Mesenchymal stem cell (in vitro differentiated cells and primary cell): ENCODE measurements at regions not wholly inside any gene's neighbourhood (a gene's known extent, or its start where the extent isn't known, plus 50 kb on each side); places are given as distances from the start of the nearest gene placed in this dataset.
"Not testable (repeated sequence)": the region's sequence is repeated elsewhere in the genome, so short reads cannot be mapped to it uniquely, and the experiment has no call there.

Experiments used
- DNase-seq: peaks from one replicate; pipeline ENCODE4 v3.0.0-alpha.2; 2013
- H2AFZ ChIP-seq: one replicate; pipeline ENCODE4 v1.6.1; 2013; ENCODE audit warnings: low read depth, mild to moderate bottlenecking, control low read depth, inconsistent platforms, low read length, moderate library complexity
- H2AK5ac ChIP-seq: 2 replicates; pipeline ENCODE4 v1.6.1; 2013; ENCODE audit warnings: low read length, moderate library complexity, mild to moderate bottlenecking, inconsistent platforms; ENCODE audit not compliant: severe bottlenecking
- H2BK120ac ChIP-seq: one replicate; pipeline ENCODE4 v1.6.1; 2013; ENCODE audit warnings: low read depth, mild to moderate bottlenecking, inconsistent platforms, low read length, moderate library complexity
- H2BK12ac ChIP-seq, 2 experiments: one replicate each; pipeline ENCODE4 v1.6.1; 2013; ENCODE audit warnings: inconsistent platforms in 2 of 2, low read length in 2 of 2, mild to moderate bottlenecking in 2 of 2, moderate library complexity in 2 of 2, control low read depth in 1 of 2
- H2BK15ac ChIP-seq: one replicate; pipeline ENCODE4 v1.6.1; 2013; ENCODE audit warnings: mild to moderate bottlenecking, low read depth, inconsistent platforms; ENCODE audit not compliant: poor library complexity, severe bottlenecking
- H2BK5ac ChIP-seq: 2 replicates; pipeline ENCODE4 v1.6.1; 2013; ENCODE audit warnings: low read depth, mild to moderate bottlenecking, low read length, control low read depth, inconsistent platforms; ENCODE audit not compliant: poor library complexity, severe bottlenecking
- H3K14ac ChIP-seq, 2 experiments: one replicate each; pipeline ENCODE4 v1.6.1; 2013; ENCODE audit warnings: inconsistent platforms in 2 of 2, low read length in 2 of 2, control low read depth in 1 of 2, mild to moderate bottlenecking in 1 of 2, moderate library complexity in 1 of 2
- H3K18ac ChIP-seq, 2 experiments: one replicate each; pipeline ENCODE4 v1.6.1; 2013; ENCODE audit warnings: inconsistent platforms in 2 of 2, low read length in 2 of 2, control low read depth in 1 of 2, low read depth in 1 of 2, mild to moderate bottlenecking in 1 of 2
- H3K23ac ChIP-seq, 2 experiments: one replicate each; pipeline ENCODE4 v1.6.1; 2013; ENCODE audit warnings: inconsistent platforms in 2 of 2, low read length in 2 of 2, mild to moderate bottlenecking in 2 of 2, moderate library complexity in 2 of 2, control low read depth in 1 of 2
- H3K27ac ChIP-seq: 2 replicates; pipeline ENCODE4 v1.5.1; 2013; ENCODE audit warnings: mild to moderate bottlenecking, moderate library complexity, low read length, control low read depth, inconsistent platforms; ENCODE audit not compliant: poor library complexity, severe bottlenecking
- H3K27me3 ChIP-seq, 2 experiments: 2 replicates each; pipeline versions ENCODE4 v1.6.1 to v1.7.0; 2013; ENCODE audit warnings: low read length in 2 of 2, mild to moderate bottlenecking in 2 of 2, moderate library complexity in 2 of 2, control low read depth in 1 of 2, inconsistent platforms in 1 of 2; ENCODE audit not compliant: control insufficient read depth in 1 of 2, insufficient read depth in 1 of 2
- H3K36me3 ChIP-seq, 2 experiments: 2 replicates each; pipeline versions ENCODE4 v1.6.1 to v1.7.0; 2013; ENCODE audit warnings: low read length in 2 of 2, control low read depth in 1 of 2, inconsistent platforms in 1 of 2, low read depth in 1 of 2, mild to moderate bottlenecking in 1 of 2; ENCODE audit not compliant: insufficient read depth in 2 of 2, control insufficient read depth in 1 of 2
- H3K4ac ChIP-seq, 2 experiments: one replicate each; pipeline ENCODE4 v1.6.1; 2013; ENCODE audit warnings: inconsistent platforms in 2 of 2, low read length in 2 of 2, mild to moderate bottlenecking in 2 of 2, moderate library complexity in 2 of 2, control low read depth in 1 of 2, low read depth in 1 of 2
- H3K4me1 ChIP-seq: 2 replicates; pipeline ENCODE4 v1.6.1; 2013; ENCODE audit warnings: low read depth, low read length, control low read depth; ENCODE audit not compliant: control insufficient read depth, insufficient read depth
- H3K4me2 ChIP-seq: 2 replicates; pipeline ENCODE4 v1.6.1; 2013; ENCODE audit warnings: low read length, mild to moderate bottlenecking, inconsistent platforms; ENCODE audit not compliant: poor library complexity, severe bottlenecking
- H3K4me3 ChIP-seq, 2 experiments: 2 replicates each; pipeline versions ENCODE4 v1.5.1 to v1.7.0; 2013; ENCODE audit warnings: low read length in 2 of 2, mild to moderate bottlenecking in 2 of 2, control low read depth in 1 of 2, low read depth in 1 of 2; ENCODE audit not compliant: insufficient read depth in 1 of 2
- H3K79me1 ChIP-seq: replicated peaks from 2 replicates; pipeline ENCODE4 v1.6.1; 2013; ENCODE audit warnings: mild to moderate bottlenecking, control low read depth, low read length, inconsistent platforms; ENCODE audit not compliant: poor library complexity, severe bottlenecking
- H3K9ac ChIP-seq: 2 replicates; pipeline ENCODE4 v1.7.0; 2013; ENCODE audit warnings: mild to moderate bottlenecking, low read length, moderate library complexity
- H3K9me3 ChIP-seq: 2 replicates; pipeline ENCODE4 v1.7.0; 2013; ENCODE audit warnings: mild to moderate bottlenecking, low read length; ENCODE audit not compliant: control insufficient read depth
- H4K8ac ChIP-seq: one replicate; pipeline ENCODE4 v1.6.1; 2013; ENCODE audit warnings: inconsistent platforms, mild to moderate bottlenecking, low read length, moderate library complexity
- H4K91ac ChIP-seq: one replicate; pipeline ENCODE4 v1.6.1; 2013; ENCODE audit warnings: mild to moderate bottlenecking, low read length, inconsistent platforms
- WGBS: methylation state at CpG from one replicate; pipeline ENCODE4 v1.1.7; 2013; ENCODE audit warnings: mixed read lengths; 5-methylcytosine and 5-hydroxymethylcytosine counted together

GRCh38 chr1:149301282-149301681 is 173.6 kb upstream of the NBPF19 start:
- H2BK15ac ChIP-seq, H3K27ac ChIP-seq, H3K9ac ChIP-seq, H2BK120ac ChIP-seq, H3K4me3 ChIP-seq, H3K4me2 ChIP-seq, H2BK12ac ChIP-seq, H3K18ac ChIP-seq, H4K91ac ChIP-seq, H3K4me1 ChIP-seq, H2BK5ac ChIP-seq, H3K14ac ChIP-seq, H3K4ac ChIP-seq, H3K79me1 ChIP-seq, H3K36me3 ChIP-seq, H4K8ac ChIP-seq, DNase-seq, H3K23ac ChIP-seq, H2AFZ ChIP-seq, H3K27me3 ChIP-seq, H3K9me3 ChIP-seq, H2AK5ac ChIP-seq: not testable (repeated sequence)
- no CpG with 5 or more reads among the region's 4 CpGs for WGBS

GRCh38 chr1:149304796-149305195 is 170.0 kb upstream of the NBPF19 start:
- DNase-seq, H3K79me1 ChIP-seq, H2BK15ac ChIP-seq, H2BK120ac ChIP-seq, H3K4me1 ChIP-seq, H3K4ac ChIP-seq, H3K4me3 ChIP-seq, H3K18ac ChIP-seq, H3K27ac ChIP-seq, H3K9ac ChIP-seq, H3K27me3 ChIP-seq, H3K36me3 ChIP-seq, H3K9me3 ChIP-seq, H2BK5ac ChIP-seq, H3K14ac ChIP-seq, H3K23ac ChIP-seq, H3K4me2 ChIP-seq, H2BK12ac ChIP-seq, H4K91ac ChIP-seq, H4K8ac ChIP-seq, H2AK5ac ChIP-seq, H2AFZ ChIP-seq: not testable (repeated sequence)
- WGBS, result no CpG with 5 or more reads among the region's 2 CpGs

GRCh38 chr1:149307640-149308039 is 167.2 kb upstream of the NBPF19 start:
- not testable (repeated sequence) for DNase-seq, H2BK5ac ChIP-seq, H3K9ac ChIP-seq, H2AK5ac ChIP-seq, H3K4me1 ChIP-seq, H3K79me1 ChIP-seq, H2AFZ ChIP-seq, H3K18ac ChIP-seq, H3K27ac ChIP-seq, H3K9me3 ChIP-seq, H2BK15ac ChIP-seq, H4K8ac ChIP-seq, H3K36me3 ChIP-seq, H3K4ac ChIP-seq, H2BK120ac ChIP-seq, H3K4me2 ChIP-seq, H3K27me3 ChIP-seq, H2BK12ac ChIP-seq, H4K91ac ChIP-seq, H3K14ac ChIP-seq, H3K23ac ChIP-seq, H3K4me3 ChIP-seq
- no CpG with 5 or more reads among the region's 8 CpGs for WGBS

- H3K9ac ChIP-seq, H2BK15ac ChIP-seq, H3K27me3 ChIP-seq, H2BK120ac ChIP-seq, H3K14ac ChIP-seq, H4K8ac ChIP-seq, H3K23ac ChIP-seq, H2AK5ac ChIP-seq, DNase-seq, H2BK12ac ChIP-seq, H3K18ac ChIP-seq, H3K4me1 ChIP-seq, H3K79me1 ChIP-seq, H2BK5ac ChIP-seq, H3K36me3 ChIP-seq, H3K4ac ChIP-seq, H2AFZ ChIP-seq, H3K27ac ChIP-seq, H3K9me3 ChIP-seq, H3K4me3 ChIP-seq, H3K4me2 ChIP-seq, H4K91ac ChIP-seq: not testable (repeated sequence)
- no CpG with 5 or more reads among the region's 2 CpGs for WGBS
Observed at GRCh38 chr1:149314921-149315320, 159.9 kb upstream of the NBPF19 start.
